ENCODE measurements at regions not wholly inside any gene's neighbourhood (a gene's known extent, or its start where the extent isn't known, plus 50 kb on each side); places are given as distances from the start of the nearest gene placed in this dataset.

DNA sequence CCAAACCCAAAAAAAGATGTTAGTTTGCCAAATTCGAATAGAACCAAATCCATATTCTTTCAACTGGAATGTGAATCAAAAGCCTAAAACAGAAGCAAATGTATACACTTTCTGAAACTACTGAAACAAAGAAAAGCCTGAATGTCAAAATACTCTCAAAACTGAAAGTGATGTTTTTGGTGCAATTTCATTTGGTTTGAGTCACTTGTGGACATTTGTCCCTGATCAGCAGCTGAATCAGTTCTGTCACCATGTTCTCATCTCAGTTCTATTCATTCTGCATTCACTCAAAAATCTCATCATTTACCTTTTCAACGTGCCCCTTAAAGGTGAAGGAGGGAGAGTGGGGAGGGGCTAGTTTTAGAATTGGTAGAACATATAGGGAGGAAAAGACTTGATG lies 266.8 kb downstream of the ABHD5 start:
- TF ChIP-seq EZH2 (IDR thresholded peaks at IDR 0.05; ENCODE audit: borderline replicate concordance, insufficient read depth, low read depth, low read length, poor library complexity, severe bottlenecking): no peak
- TF ChIP-seq, protein P1, sequence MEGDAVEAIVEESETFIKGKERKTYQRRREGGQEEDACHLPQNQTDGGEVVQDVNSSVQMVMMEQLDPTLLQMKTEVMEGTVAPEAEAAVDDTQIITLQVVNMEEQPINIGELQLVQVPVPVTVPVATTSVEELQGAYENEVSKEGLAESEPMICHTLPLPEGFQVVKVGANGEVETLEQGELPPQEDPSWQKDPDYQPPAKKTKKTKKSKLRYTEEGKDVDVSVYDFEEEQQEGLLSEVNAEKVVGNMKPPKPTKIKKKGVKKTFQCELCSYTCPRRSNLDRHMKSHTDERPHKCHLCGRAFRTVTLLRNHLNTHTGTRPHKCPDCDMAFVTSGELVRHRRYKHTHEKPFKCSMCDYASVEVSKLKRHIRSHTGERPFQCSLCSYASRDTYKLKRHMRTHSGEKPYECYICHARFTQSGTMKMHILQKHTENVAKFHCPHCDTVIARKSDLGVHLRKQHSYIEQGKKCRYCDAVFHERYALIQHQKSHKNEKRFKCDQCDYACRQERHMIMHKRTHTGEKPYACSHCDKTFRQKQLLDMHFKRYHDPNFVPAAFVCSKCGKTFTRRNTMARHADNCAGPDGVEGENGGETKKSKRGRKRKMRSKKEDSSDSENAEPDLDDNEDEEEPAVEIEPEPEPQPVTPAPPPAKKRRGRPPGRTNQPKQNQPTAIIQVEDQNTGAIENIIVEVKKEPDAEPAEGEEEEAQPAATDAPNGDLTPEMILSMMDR (IDR thresholded peaks at IDR 0.05): no peak
